ENCODE measurements at regions not wholly inside any gene's neighbourhood (a gene's known extent, or its start where the extent isn't known, plus 50 kb on each side); places are given as distances from the start of the nearest gene placed in this dataset.

DNA sequence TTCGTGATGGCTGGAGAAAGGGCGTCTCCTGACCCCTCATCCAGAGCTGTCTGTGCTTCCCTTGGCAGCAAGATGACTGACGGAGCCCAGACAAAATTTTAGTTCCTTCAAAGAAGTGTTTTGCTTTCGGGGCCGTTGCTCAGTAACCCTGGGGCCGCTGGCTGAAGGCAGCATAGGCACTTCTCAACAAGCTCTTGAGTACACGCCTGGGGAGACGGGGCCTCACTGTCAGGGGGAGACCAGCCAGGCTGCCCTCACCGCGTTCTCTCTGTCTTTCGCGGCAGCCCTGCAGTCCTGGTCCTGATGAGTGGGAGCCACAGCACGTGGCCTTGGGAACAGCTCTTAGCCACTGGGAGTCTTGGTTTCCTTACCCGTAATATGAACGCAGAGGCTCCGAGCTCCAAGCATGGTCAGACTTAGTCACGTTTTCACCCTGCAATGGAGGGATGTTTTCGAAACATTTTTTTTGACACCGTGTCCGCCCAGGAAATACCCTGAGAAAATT, 86.0 kb downstream of the IRF8 start:
- no peak for TF ChIP-seq CTCF (IDR thresholded peaks at IDR 0.05)
- TF ChIP-seq POLR2A (IDR thresholded peaks at IDR 0.05): no peak
